GM12892 (cell line): ENCODE measurements at regions not wholly inside any gene's neighbourhood (a gene's known extent, or its start where the extent isn't known, plus 50 kb on each side); places are given as distances from the start of the nearest gene placed in this dataset.

Experiments
- POLR2A ChIP-seq: IDR thresholded peaks from 2 replicates; pipeline ENCODE4 v1.6.1; 2011; ENCODE audit warnings: low read depth, low read length, control low read depth
- POLR2AphosphoS5 ChIP-seq: IDR thresholded peaks from 2 replicates; pipeline ENCODE4 v1.6.1; 2011; ENCODE audit warnings: low read depth, low read length, control low read depth
- TAF1 ChIP-seq: IDR thresholded peaks from 2 replicates; pipeline ENCODE4 v1.6.1; 2011; ENCODE audit warnings: low read depth, mild to moderate bottlenecking, control low read depth, low read length, borderline replicate concordance

DNA sequence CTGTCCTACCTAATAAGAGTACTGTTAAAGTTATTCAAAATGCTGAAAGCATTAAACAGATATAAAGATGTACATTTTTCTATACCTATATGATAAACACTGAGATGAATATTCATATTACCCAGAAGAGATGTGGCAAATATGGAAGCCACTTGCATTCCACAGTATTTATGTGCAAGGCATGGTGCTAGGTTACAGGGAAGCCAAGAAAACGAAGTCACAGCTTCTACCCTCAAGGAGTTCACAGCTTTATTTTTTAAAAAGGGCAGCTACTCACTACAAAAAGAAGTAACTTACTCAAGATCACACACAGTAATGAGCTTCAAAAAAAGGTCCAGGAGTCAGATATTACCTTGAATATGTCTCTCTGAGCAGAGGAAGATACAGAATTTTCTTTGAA, 484.6 kb downstream of the ZNF608 start:
- TF ChIP-seq POLR2AphosphoS5 (no peak), POLR2A (no peak), TAF1 (no peak)
